Endodermal cell (in vitro differentiated cells): ENCODE measurements at regions not wholly inside any gene's neighbourhood (a gene's known extent, or its start where the extent isn't known, plus 50 kb on each side); places are given as distances from the start of the nearest gene placed in this dataset.
"Not testable (repeated sequence)": the region's sequence is repeated elsewhere in the genome, so short reads cannot be mapped to it uniquely, and the experiment has no call there.

Experiments used
- DNase-seq: peaks from one replicate; pipeline ENCODE4 v3.0.0-alpha.2; 2017
- H3K27ac ChIP-seq: 2 replicates; pipeline ENCODE4 v1.5.1; 2013; ENCODE audit warnings: mild to moderate bottlenecking, low read depth, low read length, moderate library complexity
- H3K27me3 ChIP-seq: 2 replicates; pipeline ENCODE4 v1.6.1; 2013; ENCODE audit warnings: mild to moderate bottlenecking, low read length, moderate library complexity; ENCODE audit not compliant: insufficient read depth, control insufficient read depth, poor library complexity, severe bottlenecking
- H3K36me3 ChIP-seq: 2 replicates; pipeline ENCODE4 v1.7.0; 2013; ENCODE audit warnings: mild to moderate bottlenecking, low read length, moderate library complexity; ENCODE audit not compliant: control insufficient read depth, insufficient read depth
- H3K4me1 ChIP-seq: one replicate; pipeline ENCODE4 v1.7.0; 2013; ENCODE audit warnings: low read length; ENCODE audit not compliant: control insufficient read depth, insufficient read depth
- H3K4me3 ChIP-seq: 2 replicates; pipeline ENCODE4 v1.5.1; 2013; ENCODE audit warnings: mild to moderate bottlenecking, low read length, moderate library complexity
- H3K9ac ChIP-seq: 2 replicates; pipeline ENCODE4 v1.6.1; 2013; ENCODE audit warnings: mild to moderate bottlenecking, low read length, moderate library complexity; ENCODE audit not compliant: poor library complexity, severe bottlenecking; ENCODE audit errors: extremely low read depth
- H3K9me3 ChIP-seq: 2 replicates; pipeline ENCODE4 v1.6.1; 2013; ENCODE audit warnings: mild to moderate bottlenecking, low read length, moderate library complexity; ENCODE audit not compliant: control insufficient read depth
- H3K27ac Mint-ChIP-seq: 2 replicates; pipeline ENCODE4 v1.8.0; 2020; ENCODE audit warnings: mixed read lengths
- H3K27me3 Mint-ChIP-seq: 2 replicates; pipeline ENCODE4 v1.8.0; 2021; ENCODE audit warnings: mild to moderate bottlenecking, mixed read lengths; ENCODE audit not compliant: insufficient read depth
- H3K36me3 Mint-ChIP-seq: 2 replicates; pipeline ENCODE4 v1.8.0; 2020; ENCODE audit warnings: low read depth, mixed read lengths
- H3K4me1 Mint-ChIP-seq: 2 replicates; pipeline ENCODE4 v1.8.0; 2020; ENCODE audit warnings: mixed read lengths
- H3K4me3 Mint-ChIP-seq: 2 replicates; pipeline ENCODE4 v1.8.0; 2020; ENCODE audit warnings: mild to moderate bottlenecking, moderate library complexity, mixed read lengths
- H3K9me3 Mint-ChIP-seq: 2 replicates; pipeline ENCODE4 v1.8.0; 2020; ENCODE audit warnings: mild to moderate bottlenecking, mixed read lengths
- CTCF ChIP-seq: fragments of 200-600 bp; sonication (generic); conservative IDR thresholded peaks from 2 replicates; pipeline ENCODE4 v1.5.0; 2021; ENCODE audit warnings: antibody characterized with exemption, mild to moderate bottlenecking
- WGBS, 2 experiments: methylation state at CpG; one replicate each; pipeline versions ENCODE4 v1.1.5 to v1.1.7; 2013; ENCODE audit warnings: missing lambda C conversion rate in 2 of 2, mixed read lengths in 1 of 2; ENCODE audit not compliant: insufficient coverage in 1 of 2, insufficient read length in 1 of 2; 5-methylcytosine and 5-hydroxymethylcytosine counted together

GRCh38 chr1:245058436-245058835 is 96.3 kb upstream of the KIF26B start:
- no peak overlapping the region for H3K27ac Mint-ChIP-seq
- H3K4me1 ChIP-seq, result no peaks in the 10 kb centered on the region
- no peaks in the 10 kb centered on the region for H3K27me3 Mint-ChIP-seq
- H3K36me3 ChIP-seq, result peaks cover 4% of the 10 kb centered on the region
- peaks cover 26% of the 10 kb centered on the region for H3K36me3 Mint-ChIP-seq
- no peak for DNase-seq
- no peak overlapping the region for H3K4me3 ChIP-seq
- peaks cover 38% of the 10 kb centered on the region for H3K4me1 Mint-ChIP-seq
- no peak overlapping the region for H3K4me3 Mint-ChIP-seq
- peaks cover 14% of the 10 kb centered on the region for H3K9me3 Mint-ChIP-seq
- H3K27ac ChIP-seq, result no peak overlapping the region
- no peak overlapping the region for H3K9ac ChIP-seq
- no peaks in the 10 kb centered on the region for H3K27me3 ChIP-seq
- peaks cover 9% of the 10 kb centered on the region for H3K9me3 ChIP-seq
- TF ChIP-seq CTCF, result no peak
- WGBS, 2 experiments, result 100% methylated on average over 2 of the region's 5 CpGs; no CpG with 5 or more reads in 1 of the 2 experiments

DNA sequence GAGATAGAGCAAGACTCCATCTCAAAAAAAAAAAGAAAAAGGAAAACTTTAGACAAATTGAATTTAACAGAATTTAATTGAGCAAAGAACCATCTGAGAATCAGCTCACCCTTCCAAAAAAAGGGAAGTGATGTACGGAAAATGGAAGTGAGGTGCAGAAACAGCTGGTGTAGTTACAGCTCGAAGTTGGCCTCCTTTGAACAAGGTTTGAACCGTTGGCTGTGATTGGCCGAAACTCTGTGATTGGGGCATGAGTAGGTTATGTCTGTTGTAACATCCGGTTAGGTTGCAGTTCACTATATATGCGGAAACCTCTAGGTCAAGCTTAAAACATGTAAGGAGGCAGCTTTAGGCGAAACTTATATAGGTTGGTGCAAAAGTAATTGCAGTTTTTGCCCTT is 97.9 kb upstream of the KIF26B start:
- Histone ChIP-seq H3K27me3 (no peaks in the 10 kb centered on the region), H3K36me3 (peaks cover 4% of the 10 kb centered on the region), H3K4me3 (no peak overlapping the region), H3K27ac (no peak overlapping the region), H3K4me1 (no peaks in the 10 kb centered on the region), H3K9me3 (peaks cover 9% of the 10 kb centered on the region), H3K9ac (no peak overlapping the region)
- Mint-ChIP-seq H3K4me1 (peaks cover 44% of the 10 kb centered on the region), H3K27ac (no peak overlapping the region), H3K9me3 (peaks cover 14% of the 10 kb centered on the region), H3K27me3 (no peaks in the 10 kb centered on the region), H3K36me3 (peaks cover 23% of the 10 kb centered on the region), H3K4me3 (no peak overlapping the region)
- TF ChIP-seq CTCF, result no peak
- WGBS, 2 experiments, result 92 to 97% methylated on average over 7 of the region's 7 CpGs
- DNase-seq, result no peak

GRCh38 chr1:245056296-245056695 is 98.5 kb upstream of the KIF26B start:
- not testable (repeated sequence) for H3K4me3 ChIP-seq, H3K36me3 ChIP-seq, H3K27me3 ChIP-seq, H3K9me3 ChIP-seq, H3K27me3 Mint-ChIP-seq, H3K27ac Mint-ChIP-seq, H3K9ac ChIP-seq, H3K4me3 Mint-ChIP-seq, DNase-seq, H3K4me1 ChIP-seq, H3K27ac ChIP-seq
- peaks cover 14% of the 10 kb centered on the region for H3K9me3 Mint-ChIP-seq
- H3K4me1 Mint-ChIP-seq, result peaks cover 50% of the 10 kb centered on the region
- 92 to 94% methylated on average over 5 of the region's 5 CpGs for WGBS, 2 experiments
- peaks cover 23% of the 10 kb centered on the region for H3K36me3 Mint-ChIP-seq

DNA sequence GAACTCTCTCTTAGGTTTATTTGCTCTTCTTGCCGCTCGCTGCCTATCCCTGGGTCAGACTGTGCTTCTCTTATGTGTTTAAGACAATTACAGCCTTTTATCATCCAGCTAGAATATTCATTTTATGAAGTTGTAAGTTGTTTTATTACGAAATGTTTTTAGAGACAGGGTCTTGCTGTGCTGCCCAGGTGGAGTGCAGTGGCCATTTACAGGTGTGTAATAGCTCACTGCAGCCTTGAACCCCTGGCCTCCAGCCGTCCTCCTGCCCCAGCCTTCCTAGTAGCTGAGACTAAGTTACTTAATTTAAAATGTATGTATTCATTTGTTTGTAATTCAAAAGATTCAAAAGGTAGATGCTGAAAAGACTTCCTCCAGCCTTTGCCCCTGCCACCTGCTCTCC is 99.0 kb upstream of the KIF26B start:
- Mint-ChIP-seq H3K9me3 (peaks cover 14% of the 10 kb centered on the region), H3K4me1 (peaks cover 48% of the 10 kb centered on the region)
- no peak for DNase-seq

More for the DNA sequence above, 99.0 kb upstream of the KIF26B start:
- no peak for TF ChIP-seq CTCF
- Mint-ChIP-seq H3K27ac (no peak overlapping the region), H3K4me3 (no peak overlapping the region), H3K27me3 (no peaks in the 10 kb centered on the region), H3K36me3 (peaks cover 23% of the 10 kb centered on the region)
- H3K9me3 ChIP-seq, result peaks cover 9% of the 10 kb centered on the region
- H3K4me3 ChIP-seq, result no peak overlapping the region
- H3K36me3 ChIP-seq, result peaks cover 4% of the 10 kb centered on the region
- no peaks in the 10 kb centered on the region for H3K27me3 ChIP-seq
- H3K27ac ChIP-seq, result no peak overlapping the region
- H3K4me1 ChIP-seq, result no peaks in the 10 kb centered on the region
- 72 to 86% methylated on average over 1 to 3 of the region's 4 CpGs for WGBS, 2 experiments
- no peak overlapping the region for H3K9ac ChIP-seq
